Activated T-cell treated with anti-CD3 and anti-CD28 coated beads, Interleukin-2, amount 50 U/mL, for 24 hours (primary cell): ENCODE measurements at regions not wholly inside any gene's neighbourhood (a gene's known extent, or its start where the extent isn't known, plus 50 kb on each side); places are given as distances from the start of the nearest gene placed in this dataset.
"Not testable (repeated sequence)": the region's sequence is repeated elsewhere in the genome, so short reads cannot be mapped to it uniquely, and the experiment has no call there.

Experiments used
- DNase-seq: peaks from one replicate; pipeline ENCODE4 v3.0.0-alpha.2; 2020
- H3K27ac Mint-ChIP-seq: 2 replicates; pipeline ENCODE4 v1.8.0; 2020; ENCODE audit warnings: mild to moderate bottlenecking, mixed read lengths
- H3K27me3 Mint-ChIP-seq: 2 replicates; pipeline ENCODE4 v1.8.0; 2020; ENCODE audit warnings: mixed read lengths
- H3K36me3 Mint-ChIP-seq: 2 replicates; pipeline ENCODE4 v1.8.0; 2020; ENCODE audit warnings: low read depth, mixed read lengths
- H3K4me1 Mint-ChIP-seq: 2 replicates; pipeline ENCODE4 v1.8.0; 2020; ENCODE audit warnings: low read depth, mixed read lengths
- H3K4me3 Mint-ChIP-seq: 2 replicates; pipeline ENCODE4 v1.8.0; 2020; ENCODE audit warnings: mild to moderate bottlenecking, moderate library complexity, mixed read lengths
- H3K9me3 Mint-ChIP-seq: 2 replicates; pipeline ENCODE4 v1.8.0; 2020; ENCODE audit warnings: mixed read lengths

- Mint-ChIP-seq H3K4me1 (no peaks in the 10 kb centered on the region), H3K9me3 (no peaks in the 10 kb centered on the region), H3K27ac (no peak overlapping the region)
Measured at GRCh38 chr13:83121896-83122295, 760.4 kb downstream of the SLITRK1 start.

GRCh38 chr13:83117046-83117445 is 765.2 kb downstream of the SLITRK1 start:
- Mint-ChIP-seq H3K27ac (no peak overlapping the region), H3K4me3 (no peak overlapping the region), H3K36me3 (no peaks in the 10 kb centered on the region), H3K4me1 (no peaks in the 10 kb centered on the region), H3K27me3 (no peaks in the 10 kb centered on the region), H3K9me3 (no peaks in the 10 kb centered on the region)
- no peak for DNase-seq

More at GRCh38 chr13:83121896-83122295, 760.4 kb downstream of the SLITRK1 start:
- no peak overlapping the region for H3K4me3 Mint-ChIP-seq
- no peaks in the 10 kb centered on the region for H3K27me3 Mint-ChIP-seq
- no peaks in the 10 kb centered on the region for H3K36me3 Mint-ChIP-seq
- no peak for DNase-seq

- not testable (repeated sequence) for H3K4me3 Mint-ChIP-seq, H3K4me1 Mint-ChIP-seq, H3K27ac Mint-ChIP-seq, H3K36me3 Mint-ChIP-seq, H3K27me3 Mint-ChIP-seq, DNase-seq
- H3K9me3 Mint-ChIP-seq = peaks cover 10% of the 10 kb centered on the region
Measured at GRCh38 chr13:83101574-83102247, 780.6 kb downstream of the SLITRK1 start.

DNA sequence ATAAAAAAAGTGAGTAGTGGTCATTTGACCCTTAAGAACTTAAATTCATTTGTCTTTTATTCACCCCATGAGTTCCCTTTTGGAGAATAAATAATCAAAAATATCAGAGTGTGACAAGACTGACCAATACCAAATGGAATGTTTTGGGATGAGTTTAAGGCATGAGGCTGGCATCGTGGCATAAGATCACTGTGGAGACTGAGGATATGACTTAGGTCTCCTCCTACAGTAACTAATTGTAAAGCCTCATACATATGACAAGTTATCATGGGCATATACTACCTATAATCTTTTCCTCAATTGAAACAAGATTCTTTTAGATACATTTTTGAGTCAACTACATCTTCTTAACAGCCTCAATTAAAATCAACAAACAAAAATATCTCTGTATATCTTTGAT is 782.0 kb downstream of the SLITRK1 start:
- no peaks in the 10 kb centered on the region for H3K27me3 Mint-ChIP-seq
- no peak overlapping the region for H3K27ac Mint-ChIP-seq
- DNase-seq = no peak
- H3K4me1 Mint-ChIP-seq = no peaks in the 10 kb centered on the region
- peaks cover 10% of the 10 kb centered on the region for H3K9me3 Mint-ChIP-seq
- H3K36me3 Mint-ChIP-seq = no peaks in the 10 kb centered on the region
- H3K4me3 Mint-ChIP-seq = no peak overlapping the region

GRCh38 chr13:83088858-83089257 is 793.4 kb downstream of the SLITRK1 start:
- no peaks in the 10 kb centered on the region for H3K27me3 Mint-ChIP-seq
- H3K27ac Mint-ChIP-seq = no peak overlapping the region
- H3K9me3 Mint-ChIP-seq = peaks cover 18% of the 10 kb centered on the region
- DNase-seq = no peak
- no peaks in the 10 kb centered on the region for H3K36me3 Mint-ChIP-seq
- no peak overlapping the region for H3K4me3 Mint-ChIP-seq
- H3K4me1 Mint-ChIP-seq = no peaks in the 10 kb centered on the region

- Mint-ChIP-seq H3K27me3 (no peaks in the 10 kb centered on the region), H3K9me3 (peaks cover 18% of the 10 kb centered on the region), H3K36me3 (no peaks in the 10 kb centered on the region), H3K4me1 (no peaks in the 10 kb centered on the region), H3K27ac (no peak overlapping the region), H3K4me3 (no peak overlapping the region)
- DNase-seq = no peak
Measured at GRCh38 chr13:83086948-83087347, 795.3 kb downstream of the SLITRK1 start.

GRCh38 chr13:83086088-83086487 is 796.2 kb downstream of the SLITRK1 start:
- Mint-ChIP-seq H3K4me3 (no peak overlapping the region), H3K36me3 (no peaks in the 10 kb centered on the region), H3K27me3 (no peaks in the 10 kb centered on the region), H3K9me3 (peaks cover 13% of the 10 kb centered on the region), H3K4me1 (no peaks in the 10 kb centered on the region), H3K27ac (no peak overlapping the region)
- no peak for DNase-seq

GRCh38 chr13:83085186-83085900 is 796.9 kb downstream of the SLITRK1 start:
- H3K27ac Mint-ChIP-seq = no peak overlapping the region
- no peaks in the 10 kb centered on the region for H3K27me3 Mint-ChIP-seq
- H3K9me3 Mint-ChIP-seq = peaks cover 6% of the 10 kb centered on the region
- H3K4me1 Mint-ChIP-seq = no peaks in the 10 kb centered on the region
- no peak for DNase-seq
- H3K36me3 Mint-ChIP-seq = no peaks in the 10 kb centered on the region
- no peak overlapping the region for H3K4me3 Mint-ChIP-seq

DNA sequence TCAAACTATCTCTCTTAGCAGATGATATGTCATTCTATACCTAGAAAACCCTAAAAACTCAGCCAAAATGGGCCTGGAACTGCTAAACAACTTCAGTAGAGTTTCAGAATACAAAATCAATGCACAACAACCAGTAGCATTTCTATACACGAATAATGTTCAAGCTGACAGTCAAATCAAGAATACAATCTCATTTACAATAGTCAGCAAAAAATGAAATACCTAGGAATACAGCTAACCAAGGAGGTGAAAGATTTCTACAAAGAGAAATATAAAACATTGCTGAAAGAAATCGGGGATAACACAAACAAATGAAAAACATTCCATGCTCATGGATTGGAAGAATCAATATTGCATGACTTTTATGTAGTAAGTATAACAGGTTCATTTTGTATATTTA is 804.8 kb downstream of the SLITRK1 start:
- DNase-seq = no peak
- Mint-ChIP-seq H3K4me3 (no peak overlapping the region), H3K36me3 (no peaks in the 10 kb centered on the region), H3K27ac (no peak overlapping the region), H3K9me3 (peaks cover 3% of the 10 kb centered on the region), H3K27me3 (no peaks in the 10 kb centered on the region), H3K4me1 (no peaks in the 10 kb centered on the region)

- not testable (repeated sequence) for H3K4me1 Mint-ChIP-seq, DNase-seq, H3K9me3 Mint-ChIP-seq, H3K36me3 Mint-ChIP-seq, H3K4me3 Mint-ChIP-seq, H3K27me3 Mint-ChIP-seq, H3K27ac Mint-ChIP-seq
Measured at GRCh38 chr13:83073930-83074329, 808.3 kb downstream of the SLITRK1 start.

DNA sequence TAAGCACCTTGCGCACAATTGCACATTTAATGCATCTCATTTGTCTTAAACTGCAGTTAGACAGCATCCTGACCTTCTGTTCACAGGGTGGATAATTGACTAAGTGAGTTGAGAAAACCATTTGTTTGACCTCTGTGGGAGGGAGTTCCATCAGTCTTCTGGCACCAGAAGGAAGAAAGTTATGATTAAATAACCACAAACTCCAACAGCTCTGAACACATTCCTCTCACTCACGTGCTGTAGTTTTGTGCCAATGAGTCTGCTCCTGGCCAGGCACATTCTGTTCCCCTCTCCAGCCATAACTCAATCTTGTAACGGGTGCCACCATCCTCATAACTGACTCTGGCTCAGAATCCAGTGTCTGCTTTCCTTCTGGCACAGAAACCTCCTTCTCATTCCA is 817.2 kb downstream of the SLITRK1 start:
- no peak for DNase-seq
- Mint-ChIP-seq H3K9me3 (peaks cover 3% of the 10 kb centered on the region), H3K27me3 (no peaks in the 10 kb centered on the region), H3K4me1 (no peaks in the 10 kb centered on the region), H3K36me3 (no peaks in the 10 kb centered on the region), H3K4me3 (no peak overlapping the region), H3K27ac (no peak overlapping the region)

DNA sequence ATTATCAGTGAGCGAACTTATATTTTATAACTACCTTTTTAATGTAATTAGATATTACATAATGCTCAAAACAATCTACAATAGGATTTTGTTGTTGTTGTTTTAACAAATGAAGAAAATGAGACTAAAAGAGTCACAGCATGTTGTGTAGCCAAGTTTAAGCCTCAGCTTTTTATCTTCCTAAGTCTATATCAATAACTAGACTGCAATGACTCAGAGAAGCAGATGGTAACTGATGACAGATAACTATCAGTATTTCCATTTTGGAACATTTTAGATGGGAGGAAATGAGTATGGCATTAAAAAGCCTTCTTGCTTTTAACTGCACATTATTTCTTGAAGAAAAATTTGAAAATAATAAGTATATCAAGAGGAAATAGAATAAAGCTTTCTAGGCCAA is 825.2 kb downstream of the SLITRK1 start:
- no peaks in the 10 kb centered on the region for H3K27me3 Mint-ChIP-seq
- no peak for DNase-seq
- H3K9me3 Mint-ChIP-seq = peaks cover 3% of the 10 kb centered on the region
- no peaks in the 10 kb centered on the region for H3K4me1 Mint-ChIP-seq
- H3K36me3 Mint-ChIP-seq = no peaks in the 10 kb centered on the region
- H3K4me3 Mint-ChIP-seq = no peak overlapping the region
- H3K27ac Mint-ChIP-seq = no peak overlapping the region

- H3K4me1 Mint-ChIP-seq = no peaks in the 10 kb centered on the region
- H3K27ac Mint-ChIP-seq = no peak overlapping the region
- no peaks in the 10 kb centered on the region for H3K27me3 Mint-ChIP-seq
- H3K9me3 Mint-ChIP-seq = peaks cover 8% of the 10 kb centered on the region
- no peak for DNase-seq
- H3K4me3 Mint-ChIP-seq = no peak overlapping the region
- H3K36me3 Mint-ChIP-seq = no peaks in the 10 kb centered on the region
Measured at GRCh38 chr13:83056269-83056668, 826.0 kb downstream of the SLITRK1 start.

DNA sequence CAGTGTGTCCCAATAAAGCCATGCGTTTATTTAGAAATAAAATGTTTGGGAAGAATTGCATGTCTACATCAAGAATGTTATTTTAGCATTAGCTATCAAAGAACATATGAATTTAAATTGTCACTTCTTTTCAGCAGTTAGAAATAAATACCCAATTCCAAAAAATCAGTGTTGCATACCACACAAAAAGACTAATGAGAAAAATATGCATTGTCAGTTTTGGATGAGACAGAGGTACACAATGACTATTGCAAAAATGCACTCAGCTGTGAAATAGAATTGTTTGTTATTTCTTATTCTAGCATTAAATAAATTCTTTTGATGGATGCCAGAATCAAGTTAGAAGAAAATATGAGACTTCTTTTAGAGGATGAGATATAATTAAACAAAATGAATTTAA is 833.9 kb downstream of the SLITRK1 start:
- Mint-ChIP-seq H3K9me3 (peaks cover 15% of the 10 kb centered on the region), H3K27ac (no peak overlapping the region), H3K4me1 (no peaks in the 10 kb centered on the region), H3K27me3 (no peaks in the 10 kb centered on the region), H3K4me3 (no peak overlapping the region), H3K36me3 (no peaks in the 10 kb centered on the region)
- no peak for DNase-seq

DNA sequence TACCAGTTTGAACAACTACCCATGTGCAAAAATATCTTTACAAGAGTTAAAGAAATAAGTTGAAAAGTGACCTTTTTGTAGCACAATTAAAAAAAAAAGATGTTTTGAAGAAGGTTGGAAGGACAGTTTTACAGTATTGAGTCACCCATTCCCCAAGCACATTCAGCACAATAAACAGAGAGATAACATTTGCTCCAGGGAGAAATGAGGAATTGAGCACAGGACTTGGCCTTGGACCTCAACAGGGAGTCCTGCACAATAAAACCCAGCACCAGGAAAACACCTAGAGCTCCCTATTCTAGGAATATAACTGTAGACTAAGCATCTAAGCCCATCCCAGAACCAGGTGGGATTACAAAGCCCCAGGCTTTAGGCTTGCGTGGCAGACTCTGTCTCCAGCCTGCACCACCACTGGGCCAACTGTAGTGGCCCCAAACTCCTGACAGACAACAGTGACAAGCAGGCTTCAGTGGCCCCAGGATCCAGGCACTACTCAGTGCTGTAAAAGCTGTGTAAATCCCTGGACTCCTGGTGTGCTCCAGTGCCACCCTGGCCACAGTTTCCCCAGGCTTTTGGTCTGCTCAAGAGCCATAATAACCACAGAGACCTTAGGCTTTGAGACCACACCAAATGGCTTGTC is 857.2 kb downstream of the SLITRK1 start:
- Mint-ChIP-seq H3K4me1 (no peaks in the 10 kb centered on the region), H3K4me3 (no peak overlapping the region), H3K36me3 (no peaks in the 10 kb centered on the region), H3K9me3 (peaks cover 8% of the 10 kb centered on the region), H3K27ac (no peak overlapping the region), H3K27me3 (no peaks in the 10 kb centered on the region)
- DNase-seq = no peak
